ENCODE measurements at regions not wholly inside any gene's neighbourhood (a gene's known extent, or its start where the extent isn't known, plus 50 kb on each side); places are given as distances from the start of the nearest gene placed in this dataset.
"Not testable (repeated sequence)": the region's sequence is repeated elsewhere in the genome, so short reads cannot be mapped to it uniquely, and the experiment has no call there.

DNA sequence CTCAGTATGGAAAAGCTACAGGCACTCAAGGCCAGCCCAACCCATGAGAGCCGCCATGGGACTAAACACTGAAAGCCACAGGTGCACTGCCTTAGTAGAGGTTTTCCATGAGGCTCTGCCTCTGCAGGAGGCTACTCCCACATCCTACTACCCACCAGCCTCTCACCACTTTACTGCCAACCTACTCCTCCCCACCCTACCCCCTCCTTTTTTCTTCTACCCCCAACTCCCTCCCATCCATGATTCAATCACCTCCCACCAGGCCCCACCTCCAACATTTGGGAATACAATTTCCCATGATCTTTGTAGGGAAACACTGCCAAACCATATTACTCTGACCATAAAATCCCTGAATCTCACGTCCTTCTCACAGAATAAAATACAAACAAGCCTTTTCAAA is 101.6 kb upstream of the CTSV start:
- H3K36me3 ChIP-seq, result no peaks in the 10 kb centered on the region
- no peak overlapping the region for H3K4me3 ChIP-seq
- H3K27me3 ChIP-seq, result no peaks in the 10 kb centered on the region
- no peaks in the 10 kb centered on the region for H3K9me3 ChIP-seq
- H3K27ac ChIP-seq, result no peak overlapping the region
- DNase-seq (ENCODE audit: low spot score in 2 of 2), result no peak
- no peaks in the 10 kb centered on the region for H3K4me1 ChIP-seq
- no peak for TF ChIP-seq EP300 (IDR thresholded peaks at IDR 0.05)
- WGBS, 2 donors, result 47% methylated on average over 2 of the region's 2 CpGs

GRCh38 chr9:97136421-97136820 is 97.5 kb upstream of the CTSV start:
- TF ChIP-seq POLR2A (IDR thresholded peaks at IDR 0.05) (no peak), CTCF (IDR thresholded peaks at IDR 0.05) (no peak), EP300 (IDR thresholded peaks at IDR 0.05) (no peak)
- no peak for DNase-seq (ENCODE audit: low spot score in 2 of 2)
- Histone ChIP-seq H3K9me3 (no peaks in the 10 kb centered on the region), H3K4me1 (no peaks in the 10 kb centered on the region), H3K27me3 (no peaks in the 10 kb centered on the region), H3K36me3 (no peaks in the 10 kb centered on the region), H3K4me3 (no peak overlapping the region), H3K27ac (no peak overlapping the region)
- WGBS, 2 donors, result 72 to 87% methylated on average over 2 of the region's 2 CpGs

DNA sequence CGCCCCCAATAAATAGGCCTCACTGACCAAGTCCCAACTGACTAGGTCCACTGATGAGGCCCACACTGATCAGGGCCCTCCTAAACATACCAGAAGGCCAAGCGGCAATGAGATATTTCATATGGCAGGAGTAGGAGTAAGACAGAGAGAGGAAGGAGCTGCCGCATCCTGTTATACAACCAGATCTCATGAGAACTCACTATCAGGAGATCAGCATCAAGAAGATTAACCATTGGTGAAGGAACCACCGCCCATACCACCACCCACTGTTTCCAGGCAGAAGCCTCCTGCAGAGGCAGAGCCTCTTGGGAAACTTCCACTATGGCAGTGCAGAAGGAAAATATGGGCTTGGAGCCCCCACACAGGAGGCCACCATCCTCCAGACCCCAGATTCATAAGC is 95.0 kb upstream of the CTSV start:
- not testable (repeated sequence) for H3K9me3 ChIP-seq; H3K4me3 ChIP-seq; H3K27me3 ChIP-seq; H3K4me1 ChIP-seq; H3K36me3 ChIP-seq; DNase-seq (ENCODE audit: low spot score in 2 of 2); H3K27ac ChIP-seq
- WGBS, 2 donors, result 87 to 95% methylated on average over 4 of the region's 4 CpGs

DNA sequence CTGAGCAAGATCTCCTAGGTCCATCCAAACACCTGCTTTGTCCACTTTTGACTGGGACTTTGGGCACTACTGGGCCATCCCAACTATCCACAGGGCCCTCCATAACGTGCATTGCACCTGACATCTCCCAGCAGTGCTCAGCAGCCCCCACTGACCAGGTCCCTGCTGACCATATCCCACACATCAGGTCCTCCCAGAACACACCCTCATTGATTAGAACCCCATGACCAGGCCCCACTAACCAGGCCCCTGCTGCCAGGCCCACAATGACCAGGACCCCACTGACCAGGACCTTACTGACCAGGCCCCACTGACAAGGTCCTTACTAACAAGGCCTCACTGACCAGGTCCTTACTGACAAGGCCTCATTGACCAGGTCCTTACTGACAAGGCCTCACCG is 93.9 kb upstream of the CTSV start:
- Histone ChIP-seq H3K36me3 (no peaks in the 10 kb centered on the region), H3K4me1 (no peaks in the 10 kb centered on the region), H3K4me3 (no peak overlapping the region), H3K27ac (no peak overlapping the region), H3K9me3 (no peaks in the 10 kb centered on the region), H3K27me3 (no peaks in the 10 kb centered on the region)
- DNase-seq (ENCODE audit: low spot score in 2 of 2), result no peak
- TF ChIP-seq CTCF (IDR thresholded peaks at IDR 0.05), result no peak
- no peak for TF ChIP-seq EP300 (IDR thresholded peaks at IDR 0.05)
- TF ChIP-seq POLR2A (IDR thresholded peaks at IDR 0.05), result no peak
- WGBS, 2 donors, result 90 to 96% methylated on average over 2 of the region's 2 CpGs

- 91 to 94% methylated on average over 16 of the region's 16 CpGs for WGBS, 2 donors
These were observed 91.9 kb upstream of the CTSV start for GRCh38 chr9:97130864-97131263.

DNA sequence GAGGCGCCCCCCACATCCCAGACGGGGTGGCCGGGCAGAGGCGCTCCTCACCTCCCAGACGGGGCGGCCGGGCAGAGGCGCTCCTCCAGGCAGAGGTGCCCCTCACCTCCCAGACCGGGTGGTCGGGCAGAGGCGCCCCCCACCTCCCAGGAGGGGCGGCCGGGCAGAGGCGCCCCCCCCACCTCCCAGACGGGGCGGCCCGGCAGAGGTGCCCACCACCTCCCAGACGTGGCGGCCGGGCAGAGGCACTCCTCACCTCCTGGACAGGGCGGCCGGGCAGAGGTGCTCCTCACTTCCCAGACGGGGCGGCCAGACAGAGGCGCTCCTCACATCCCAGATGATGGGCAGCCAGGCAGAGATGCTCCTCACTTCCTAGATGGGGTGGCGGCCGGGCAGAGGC is 91.4 kb upstream of the CTSV start:
- not testable (repeated sequence) for H3K27ac ChIP-seq

More at GRCh38 chr9:97130864-97131263, 91.9 kb upstream of the CTSV start:
- H3K36me3 ChIP-seq; H3K27ac ChIP-seq; H3K4me3 ChIP-seq; H3K9me3 ChIP-seq; H3K27me3 ChIP-seq; H3K4me1 ChIP-seq; DNase-seq (ENCODE audit: low spot score in 2 of 2): not testable (repeated sequence)

DNA sequence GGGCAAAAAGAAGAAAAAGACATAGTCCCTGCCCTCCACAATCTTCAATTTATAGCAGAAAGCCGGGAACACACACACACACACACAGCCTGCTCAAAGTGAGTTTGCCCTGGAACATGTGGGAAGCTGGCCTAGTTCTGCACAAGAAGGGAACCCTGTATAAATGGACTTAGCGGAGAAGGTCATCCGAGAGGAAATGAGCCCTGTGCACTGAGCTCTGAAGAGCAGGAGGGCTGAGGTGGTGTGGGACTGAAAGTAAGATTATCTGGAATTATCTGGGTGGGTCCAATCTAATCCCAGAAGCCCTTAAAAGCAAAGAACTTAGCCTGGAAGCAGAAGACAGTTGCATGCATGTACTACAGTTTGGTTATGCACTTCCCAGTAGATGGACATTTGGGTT is 90.0 kb upstream of the CTSV start:
- Histone ChIP-seq H3K36me3 (no peaks in the 10 kb centered on the region), H3K4me1 (no peaks in the 10 kb centered on the region), H3K4me3 (no peak overlapping the region), H3K27me3 (no peaks in the 10 kb centered on the region), H3K27ac (no peak overlapping the region), H3K9me3 (no peaks in the 10 kb centered on the region)
- DNase-seq (ENCODE audit: low spot score in 2 of 2), result no peak
- TF ChIP-seq POLR2A (IDR thresholded peaks at IDR 0.05) (no peak), EP300 (IDR thresholded peaks at IDR 0.05) (no peak), CTCF (IDR thresholded peaks at IDR 0.05) (no peak)
- 77 to 83% methylated on average over 3 of the region's 3 CpGs for WGBS, 2 donors

More for the DNA sequence above, 91.4 kb upstream of the CTSV start:
- H3K27me3 ChIP-seq; DNase-seq (ENCODE audit: low spot score in 2 of 2); H3K36me3 ChIP-seq; H3K4me1 ChIP-seq; H3K4me3 ChIP-seq; H3K9me3 ChIP-seq: not testable (repeated sequence)
- 93 to 99% methylated on average over 10 to 14 of the region's 27 CpGs for WGBS, 2 donors
